ENCODE measurements at regions not wholly inside any gene's neighbourhood (a gene's known extent, or its start where the extent isn't known, plus 50 kb on each side); places are given as distances from the start of the nearest gene placed in this dataset.

- no peak overlapping the region for H2AFZ ChIP-seq (ENCODE audit: low read depth, low read length)
- H3K27me3 ChIP-seq (ENCODE audit: insufficient read depth, low read depth, low read length), result no peaks in the 10 kb centered on the region
- no peaks in the 10 kb centered on the region for H3K79me2 ChIP-seq (replicated peaks; ENCODE audit: insufficient read depth, low read length)
- H3K9me3 ChIP-seq (ENCODE audit: low read length), result no peaks in the 10 kb centered on the region
- no peak overlapping the region for H3K4me2 ChIP-seq (ENCODE audit: low read length)
- H3K27ac ChIP-seq (ENCODE audit: low read length), result no peak overlapping the region
- no peaks in the 10 kb centered on the region for H4K20me1 ChIP-seq (ENCODE audit: insufficient read depth)
- no peaks in the 10 kb centered on the region for H3K36me3 ChIP-seq (ENCODE audit: insufficient read depth, low read length)
- H3F3A ChIP-seq (ENCODE audit: insufficient read depth, low read length, poor library complexity, severe bottlenecking), result no peaks in the 10 kb centered on the region
- H3K9ac ChIP-seq (ENCODE audit: low read length), result no peak overlapping the region
- H3K4me3 ChIP-seq (ENCODE audit: low read length), result no peak overlapping the region
- H3K9me2 ChIP-seq (ENCODE audit: insufficient read depth, low read length), result no peaks in the 10 kb centered on the region
- no peak for TF ChIP-seq MXI1 (conservative IDR thresholded peaks at IDR 0.05; ENCODE audit: poor library complexity, severe bottlenecking)
- no peak for TF ChIP-seq SMC3 (conservative IDR thresholded peaks at IDR 0.05; ENCODE audit: poor library complexity)
- TF ChIP-seq TAF1 (IDR thresholded peaks at IDR 0.05; ENCODE audit: low read depth), result no peak
- TF ChIP-seq POLR2AphosphoS5 (IDR thresholded peaks at IDR 0.05), result no peak
- TF ChIP-seq CTCF (IDR thresholded peaks at IDR 0.05; ENCODE audit: poor library complexity, severe bottlenecking), result no peak
- no peak for TF ChIP-seq EP300 (conservative IDR thresholded peaks at IDR 0.05; ENCODE audit: poor library complexity, severe bottlenecking)
- no peak for TF ChIP-seq RAD21 (conservative IDR thresholded peaks at IDR 0.05)
- TF ChIP-seq REST (IDR thresholded peaks at IDR 0.05; ENCODE audit: borderline replicate concordance), result no peak
- no peak for TF ChIP-seq EZH2 (IDR thresholded peaks at IDR 0.05; ENCODE audit: borderline replicate concordance, insufficient read depth, low read length, poor library complexity, severe bottlenecking)
These were observed 121.8 kb downstream of the GLI2 start for GRCh38 chr2:120857422-120857821.

- Histone ChIP-seq H4K20me1 (ENCODE audit: insufficient read depth) (no peaks in the 10 kb centered on the region), H3K9me3 (ENCODE audit: low read length) (no peaks in the 10 kb centered on the region), H3K4me3 (ENCODE audit: low read length) (no peak overlapping the region), H3K4me2 (ENCODE audit: low read length) (no peak overlapping the region), H3K79me2 (replicated peaks; ENCODE audit: insufficient read depth, low read length) (no peaks in the 10 kb centered on the region), H3K27me3 (ENCODE audit: insufficient read depth, low read depth, low read length) (no peaks in the 10 kb centered on the region), H3K27ac (ENCODE audit: low read length) (no peak overlapping the region), H2AFZ (ENCODE audit: low read depth, low read length) (no peak overlapping the region), H3K9ac (ENCODE audit: low read length) (no peak overlapping the region), H3K36me3 (ENCODE audit: insufficient read depth, low read length) (no peaks in the 10 kb centered on the region), H3F3A (ENCODE audit: insufficient read depth, low read length, poor library complexity, severe bottlenecking) (no peaks in the 10 kb centered on the region), H3K9me2 (ENCODE audit: insufficient read depth, low read length) (no peaks in the 10 kb centered on the region)
- TF ChIP-seq EP300 (conservative IDR thresholded peaks at IDR 0.05; ENCODE audit: poor library complexity, severe bottlenecking) (no peak), MXI1 (conservative IDR thresholded peaks at IDR 0.05; ENCODE audit: poor library complexity, severe bottlenecking) (no peak), CTCF (IDR thresholded peaks at IDR 0.05; ENCODE audit: poor library complexity, severe bottlenecking) (no peak), REST (IDR thresholded peaks at IDR 0.05; ENCODE audit: borderline replicate concordance) (no peak), TAF1 (IDR thresholded peaks at IDR 0.05; ENCODE audit: low read depth) (no peak), RAD21 (conservative IDR thresholded peaks at IDR 0.05) (no peak), EZH2 (IDR thresholded peaks at IDR 0.05; ENCODE audit: borderline replicate concordance, insufficient read depth, low read length, poor library complexity, severe bottlenecking) (no peak), SMC3 (conservative IDR thresholded peaks at IDR 0.05; ENCODE audit: poor library complexity) (no peak), POLR2AphosphoS5 (IDR thresholded peaks at IDR 0.05) (no peak)
These were observed 122.3 kb downstream of the GLI2 start for GRCh38 chr2:120857931-120858330.

Measured in neural cell (in vitro differentiated cells).